HUES48 (cell line): ENCODE measurements at regions not wholly inside any gene's neighbourhood (a gene's known extent, or its start where the extent isn't known, plus 50 kb on each side); places are given as distances from the start of the nearest gene placed in this dataset.
"Not testable (repeated sequence)": the region's sequence is repeated elsewhere in the genome, so short reads cannot be mapped to it uniquely, and the experiment has no call there.

Experiments used
- H3K27ac ChIP-seq: one replicate; pipeline ENCODE4 v1.7.0; 2013; ENCODE audit warnings: low read depth, low read length, inconsistent platforms
- H3K27me3 ChIP-seq: 2 replicates; pipeline ENCODE4 v1.6.1; 2013; ENCODE audit warnings: mild to moderate bottlenecking, low read length; ENCODE audit not compliant: control insufficient read depth, insufficient read depth
- H3K36me3 ChIP-seq: 2 replicates; pipeline ENCODE4 v1.6.1; 2013; ENCODE audit warnings: low read length; ENCODE audit not compliant: control insufficient read depth, insufficient read depth
- H3K4me1 ChIP-seq: 2 replicates; pipeline ENCODE4 v1.6.1; 2013; ENCODE audit warnings: mild to moderate bottlenecking, low read length; ENCODE audit not compliant: control insufficient read depth, insufficient read depth
- H3K4me3 ChIP-seq: 2 replicates; pipeline ENCODE4 v1.5.1; 2013; ENCODE audit warnings: mild to moderate bottlenecking, low read depth, low read length
- H3K9ac ChIP-seq: 2 replicates; pipeline ENCODE4 v1.6.1; 2013; ENCODE audit warnings: mild to moderate bottlenecking, low read depth, low read length, moderate library complexity
- H3K9me3 ChIP-seq: 2 replicates; pipeline ENCODE4 v1.6.1; 2013; ENCODE audit warnings: low read length; ENCODE audit not compliant: control insufficient read depth, insufficient read depth

GRCh38 chr4:167802463-167803212 lies 289.7 kb upstream of the ANXA10 start:
- Histone ChIP-seq H3K4me1 (no peaks in the 10 kb centered on the region), H3K36me3 (no peaks in the 10 kb centered on the region), H3K27me3 (no peaks in the 10 kb centered on the region), H3K9ac (no peak overlapping the region), H3K9me3 (no peaks in the 10 kb centered on the region), H3K4me3 (no peak overlapping the region), H3K27ac (no peak overlapping the region)

DNA sequence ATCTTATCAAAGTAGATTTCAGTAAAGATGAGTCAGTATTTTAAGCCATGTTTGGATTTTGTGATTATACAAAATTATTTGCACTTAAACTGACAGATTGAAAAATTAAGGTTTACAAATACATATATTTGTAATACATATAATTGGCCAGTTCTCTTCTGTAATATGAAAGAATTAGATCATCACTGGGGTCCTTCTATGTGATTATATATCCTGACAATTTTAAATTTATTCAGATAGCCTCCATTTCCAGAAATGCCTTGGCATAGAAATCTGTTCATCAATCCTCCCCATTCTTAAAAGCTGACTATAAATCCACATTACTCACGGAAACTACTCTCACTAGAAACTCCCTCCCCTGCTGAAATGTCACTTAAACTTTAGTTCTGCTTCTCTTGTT lies 280.4 kb upstream of the ANXA10 start:
- Histone ChIP-seq H3K4me3 (no peak overlapping the region), H3K27me3 (no peaks in the 10 kb centered on the region), H3K9ac (no peak overlapping the region), H3K36me3 (no peaks in the 10 kb centered on the region), H3K4me1 (no peaks in the 10 kb centered on the region), H3K27ac (no peak overlapping the region), H3K9me3 (no peaks in the 10 kb centered on the region; the same call in 1 of the 2 replicates)

DNA sequence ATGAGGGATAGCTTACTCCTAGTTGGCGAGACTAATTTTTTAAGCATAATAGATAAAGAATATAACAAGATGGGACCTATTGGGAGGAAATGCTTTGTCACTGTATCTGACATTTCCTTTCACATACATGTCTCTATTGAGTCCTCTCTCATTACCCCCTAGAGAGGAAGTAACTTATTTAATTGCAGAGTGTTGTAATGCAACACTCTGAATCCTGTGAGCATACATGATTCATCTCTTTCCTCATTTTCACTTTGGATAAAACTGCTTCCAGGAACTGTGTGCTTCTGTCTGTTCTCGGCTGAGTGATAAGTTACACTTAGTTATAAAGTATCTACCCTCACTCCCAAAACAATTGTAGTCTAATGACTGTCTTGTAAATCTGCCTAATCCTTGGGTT lies 266.1 kb upstream of the ANXA10 start:
- Histone ChIP-seq H3K9ac (no peak overlapping the region), H3K9me3 (peaks cover 2% of the 10 kb centered on the region), H3K4me3 (no peak overlapping the region), H3K36me3 (no peaks in the 10 kb centered on the region), H3K27me3 (no peaks in the 10 kb centered on the region), H3K27ac (peak overlapping the region; percentile 67), H3K4me1 (peaks cover 36% of the 10 kb centered on the region)

DNA sequence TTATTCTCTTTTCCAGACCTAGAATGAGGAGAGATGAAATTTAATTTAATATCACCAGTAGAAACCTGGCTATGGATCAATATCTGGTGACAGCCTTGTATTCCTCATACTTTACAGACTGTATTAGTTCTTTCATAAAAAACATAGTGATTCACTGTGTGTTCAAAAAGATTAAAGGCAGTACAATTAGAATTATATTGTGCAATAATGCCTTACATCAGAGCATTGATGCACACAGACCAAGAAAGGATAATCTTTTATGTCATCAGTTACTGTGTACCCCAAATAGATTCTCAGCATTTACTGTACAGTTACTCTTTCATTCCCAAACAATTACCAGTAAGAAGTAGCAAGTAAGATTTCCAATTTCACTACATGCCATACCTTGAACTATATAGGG lies 260.5 kb upstream of the ANXA10 start:
- Histone ChIP-seq H3K4me1 (peaks cover 6% of the 10 kb centered on the region; the same call in 1 of the 2 replicates), H3K36me3 (no peaks in the 10 kb centered on the region), H3K9ac (no peak overlapping the region), H3K4me3 (no peak overlapping the region), H3K27me3 (no peaks in the 10 kb centered on the region), H3K9me3 (no peaks in the 10 kb centered on the region), H3K27ac (no peak overlapping the region)

DNA sequence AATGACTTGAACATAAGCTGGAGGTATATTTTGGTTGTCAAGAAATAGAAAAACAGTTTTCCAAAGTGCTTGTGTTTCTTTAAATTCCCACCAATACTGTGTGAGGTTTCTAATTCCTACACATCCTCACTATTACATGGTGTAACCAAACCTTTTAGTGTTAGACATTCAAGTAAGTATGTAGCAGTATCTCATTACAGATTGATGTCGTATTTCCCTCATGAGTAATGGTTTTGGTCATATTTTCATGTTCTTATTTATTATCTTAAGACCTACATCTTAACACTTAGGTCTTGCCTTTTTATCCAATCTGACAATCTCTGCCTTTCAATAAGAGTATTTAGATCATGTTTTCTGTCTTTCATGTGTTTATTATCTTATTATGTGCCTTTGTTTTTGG lies 253.7 kb upstream of the ANXA10 start:
- H3K9me3 ChIP-seq = no peaks in the 10 kb centered on the region
- H3K4me3 ChIP-seq = no peak overlapping the region
- H3K36me3 ChIP-seq = no peaks in the 10 kb centered on the region
- H3K9ac ChIP-seq = no peak overlapping the region
- H3K4me1 ChIP-seq = no peaks in the 10 kb centered on the region; the same call in 1 of the 2 replicates
- no peaks in the 10 kb centered on the region for H3K27me3 ChIP-seq
- no peak overlapping the region for H3K27ac ChIP-seq

DNA sequence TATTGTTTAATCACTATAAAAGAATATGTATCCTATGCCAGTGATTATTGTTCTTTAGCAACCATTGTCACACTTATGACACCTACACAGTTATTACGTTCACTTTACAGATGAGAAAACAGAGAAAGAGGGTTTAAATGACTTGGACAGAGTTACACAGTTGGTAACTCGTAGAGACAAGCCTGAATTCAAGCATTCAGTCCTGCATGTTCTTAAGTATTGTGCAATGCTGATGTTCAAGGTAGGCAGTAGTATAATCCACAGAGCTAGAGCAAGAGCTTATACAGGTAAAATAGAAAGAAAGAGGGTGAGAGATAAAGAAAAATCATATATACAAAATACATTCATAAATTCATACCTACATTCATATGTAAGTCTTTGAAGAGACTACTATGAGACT lies 249.8 kb upstream of the ANXA10 start:
- Histone ChIP-seq H3K36me3 (no peaks in the 10 kb centered on the region), H3K9me3 (no peaks in the 10 kb centered on the region), H3K9ac (no peak overlapping the region), H3K27ac (no peak overlapping the region), H3K4me1 (no peaks in the 10 kb centered on the region), H3K27me3 (no peaks in the 10 kb centered on the region), H3K4me3 (no peak overlapping the region)

DNA sequence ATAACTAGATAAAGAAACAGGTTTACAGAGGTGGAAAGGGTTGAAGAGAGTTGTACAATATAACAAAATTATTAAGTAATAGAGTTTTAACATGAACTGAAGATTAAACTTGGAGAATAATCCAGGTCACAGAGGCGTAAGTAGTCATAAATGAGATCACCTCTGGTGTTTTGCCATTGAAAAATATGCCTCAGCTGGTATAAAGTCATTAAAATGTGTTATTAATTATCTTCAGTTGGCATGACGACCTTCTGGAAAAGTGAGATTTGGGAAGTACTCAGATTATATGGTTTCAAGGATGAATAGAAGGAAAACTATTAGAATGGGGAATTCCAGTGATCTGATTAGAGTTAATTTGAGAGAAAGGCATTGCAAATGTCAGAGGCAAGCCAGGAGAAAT lies 237.5 kb upstream of the ANXA10 start:
- Histone ChIP-seq H3K9me3 (no peaks in the 10 kb centered on the region), H3K4me3 (no peak overlapping the region)

GRCh38 chr4:167858127-167858526 lies 234.2 kb upstream of the ANXA10 start:
- not testable (repeated sequence) for H3K27ac ChIP-seq, H3K9me3 ChIP-seq, H3K27me3 ChIP-seq, H3K4me1 ChIP-seq, H3K4me3 ChIP-seq, H3K36me3 ChIP-seq, H3K9ac ChIP-seq

More for the DNA sequence above, 237.5 kb upstream of the ANXA10 start:
- H3K9ac ChIP-seq = no peak overlapping the region
- H3K27me3 ChIP-seq = no peaks in the 10 kb centered on the region
- H3K36me3 ChIP-seq = no peaks in the 10 kb centered on the region
- H3K4me1 ChIP-seq = no peaks in the 10 kb centered on the region
- no peak overlapping the region for H3K27ac ChIP-seq

DNA sequence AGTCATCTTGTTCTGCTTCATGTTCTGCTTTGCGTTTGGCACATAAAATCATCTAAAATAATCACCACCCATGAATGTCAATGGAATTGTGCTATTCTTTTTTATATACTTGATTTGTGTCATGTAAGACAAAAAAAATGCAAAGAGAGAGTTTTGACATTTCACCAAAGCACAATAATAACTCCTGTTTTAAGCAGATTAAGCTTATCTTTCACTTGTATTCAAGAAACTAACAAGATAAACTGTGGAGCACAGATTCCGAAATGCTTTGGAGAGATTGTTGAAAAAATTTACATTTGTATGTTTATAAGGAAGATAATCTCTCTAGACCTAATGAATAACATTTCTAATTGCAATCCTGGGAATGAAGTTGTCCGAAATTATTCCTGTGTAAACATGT lies 225.1 kb upstream of the ANXA10 start:
- H3K27me3 ChIP-seq = no peaks in the 10 kb centered on the region
- no peak overlapping the region for H3K27ac ChIP-seq
- H3K4me1 ChIP-seq = no peaks in the 10 kb centered on the region
- H3K9me3 ChIP-seq = no peaks in the 10 kb centered on the region
- no peak overlapping the region for H3K4me3 ChIP-seq
- no peaks in the 10 kb centered on the region for H3K36me3 ChIP-seq
- H3K9ac ChIP-seq = no peak overlapping the region

DNA sequence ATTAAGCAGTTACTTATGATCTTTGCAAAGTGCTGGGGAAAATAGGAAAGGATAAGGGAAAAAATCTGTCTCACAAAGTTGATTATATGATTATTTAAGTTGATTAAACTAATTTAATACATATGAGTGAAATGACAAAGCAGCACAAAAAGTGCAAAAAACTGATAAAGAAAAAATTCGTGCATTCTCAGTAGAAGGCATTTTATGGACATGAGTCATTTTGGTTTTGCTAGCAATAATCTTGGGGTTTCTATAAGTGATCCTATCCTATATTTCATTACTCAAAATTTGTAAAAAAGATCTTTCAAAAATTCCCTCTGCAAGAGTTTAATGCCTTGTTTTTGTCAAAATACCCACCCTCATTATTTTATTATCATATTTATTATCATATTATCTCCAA lies 224.2 kb upstream of the ANXA10 start:
- H3K9me3 ChIP-seq = no peaks in the 10 kb centered on the region
- no peak overlapping the region for H3K27ac ChIP-seq
- H3K4me1 ChIP-seq = 0 out of 2 replicates have a peak, but pooled peaks cover 6% of the 10 kb centered on the region
- H3K9ac ChIP-seq = no peak overlapping the region
- H3K27me3 ChIP-seq = no peaks in the 10 kb centered on the region
- no peaks in the 10 kb centered on the region for H3K36me3 ChIP-seq
- no peak overlapping the region for H3K4me3 ChIP-seq

GRCh38 chr4:167873496-167873895 lies 218.8 kb upstream of the ANXA10 start:
- peaks cover 18% of the 10 kb centered on the region; the same call in 1 of the 2 replicates for H3K4me1 ChIP-seq
- no peaks in the 10 kb centered on the region for H3K27me3 ChIP-seq
- H3K36me3 ChIP-seq = no peaks in the 10 kb centered on the region
- H3K27ac ChIP-seq = no peak overlapping the region
- peaks cover 7% of the 10 kb centered on the region; the same call in 1 of the 2 replicates for H3K9me3 ChIP-seq
- no peak overlapping the region for H3K4me3 ChIP-seq
- no peak overlapping the region for H3K9ac ChIP-seq
